ENCODE measurements at regions not wholly inside any gene's neighbourhood (a gene's known extent, or its start where the extent isn't known, plus 50 kb on each side); places are given as distances from the start of the nearest gene placed in this dataset.

DNA sequence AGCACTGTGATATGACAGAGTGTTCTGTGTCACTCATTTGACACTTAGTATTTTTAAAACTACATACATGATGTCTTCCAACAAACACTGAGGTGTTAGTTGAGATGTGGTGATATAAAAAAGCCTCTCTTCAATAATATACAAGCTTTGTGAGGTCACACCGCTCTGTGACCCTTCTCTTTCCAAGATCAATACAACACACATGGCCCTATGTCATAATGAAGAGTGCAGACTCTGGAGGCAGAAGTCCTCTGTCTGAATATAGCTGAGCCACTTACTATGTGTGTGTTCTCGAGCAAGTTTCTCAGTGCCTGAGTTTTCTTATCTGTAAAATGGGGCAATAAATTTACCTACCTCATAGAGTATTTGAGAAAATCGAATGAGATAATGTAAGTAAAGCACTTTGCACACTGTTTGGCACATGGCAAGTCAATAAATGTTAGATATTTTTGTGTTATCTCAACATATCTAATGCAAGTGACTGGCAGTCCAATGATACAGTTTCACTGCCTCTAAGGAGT is 499.0 kb upstream of the MARCKS start:
- H3K9me3 Mint-ChIP-seq = no peaks in the 10 kb centered on the region
- DNase-seq (no peak), ATAC-seq (ENCODE audit: low read depth) (no peak)
- H3K27me3 Mint-ChIP-seq = peaks cover 3% of the 10 kb centered on the region
- TF ChIP-seq, protein P1, sequence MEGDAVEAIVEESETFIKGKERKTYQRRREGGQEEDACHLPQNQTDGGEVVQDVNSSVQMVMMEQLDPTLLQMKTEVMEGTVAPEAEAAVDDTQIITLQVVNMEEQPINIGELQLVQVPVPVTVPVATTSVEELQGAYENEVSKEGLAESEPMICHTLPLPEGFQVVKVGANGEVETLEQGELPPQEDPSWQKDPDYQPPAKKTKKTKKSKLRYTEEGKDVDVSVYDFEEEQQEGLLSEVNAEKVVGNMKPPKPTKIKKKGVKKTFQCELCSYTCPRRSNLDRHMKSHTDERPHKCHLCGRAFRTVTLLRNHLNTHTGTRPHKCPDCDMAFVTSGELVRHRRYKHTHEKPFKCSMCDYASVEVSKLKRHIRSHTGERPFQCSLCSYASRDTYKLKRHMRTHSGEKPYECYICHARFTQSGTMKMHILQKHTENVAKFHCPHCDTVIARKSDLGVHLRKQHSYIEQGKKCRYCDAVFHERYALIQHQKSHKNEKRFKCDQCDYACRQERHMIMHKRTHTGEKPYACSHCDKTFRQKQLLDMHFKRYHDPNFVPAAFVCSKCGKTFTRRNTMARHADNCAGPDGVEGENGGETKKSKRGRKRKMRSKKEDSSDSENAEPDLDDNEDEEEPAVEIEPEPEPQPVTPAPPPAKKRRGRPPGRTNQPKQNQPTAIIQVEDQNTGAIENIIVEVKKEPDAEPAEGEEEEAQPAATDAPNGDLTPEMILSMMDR (IDR thresholded peaks at IDR 0.05) = no peak
- no peak overlapping the region for H3K4me3 Mint-ChIP-seq
- ChIA-PET CTCF (no interaction called here), POLR2A (interaction anchor here (0.6 kb wide), 1 partner anchor 10 kb away, joined by 3 read pairs; no protein-coding TSS in a partner anchor)
- H3K4me1 Mint-ChIP-seq = no peaks in the 10 kb centered on the region
- intact Hi-C loops (cut with micrococcal nuclease) = no loop called here
- H3K36me3 Mint-ChIP-seq (ENCODE audit: low read depth) = no peaks in the 10 kb centered on the region
- H3K27ac Mint-ChIP-seq = no peak overlapping the region

- no peaks in the 10 kb centered on the region for H3K36me3 Mint-ChIP-seq (ENCODE audit: low read depth)
- ATAC-seq (ENCODE audit: low read depth) = no peak
- H3K27me3 Mint-ChIP-seq = peaks cover 3% of the 10 kb centered on the region
- DNase-seq = no peak
- POLR2A ChIA-PET = no interaction called here
- intact Hi-C loops (cut with micrococcal nuclease) = no loop called here
- H3K27ac Mint-ChIP-seq = no peak overlapping the region
- no peaks in the 10 kb centered on the region for H3K9me3 Mint-ChIP-seq
- H3K4me3 Mint-ChIP-seq = no peak overlapping the region
- TF ChIP-seq, protein P1 (IDR thresholded peaks at IDR 0.05) = no peak
- no peaks in the 10 kb centered on the region for H3K4me1 Mint-ChIP-seq
- CTCF ChIA-PET = interaction anchor here (1.1 kb wide), 1 partner anchor 499 kb away, joined by 3 read pairs; no protein-coding TSS in a partner anchor
Observed at GRCh38 chr6:113359155-113360140, 497.7 kb upstream of the MARCKS start.

DNA sequence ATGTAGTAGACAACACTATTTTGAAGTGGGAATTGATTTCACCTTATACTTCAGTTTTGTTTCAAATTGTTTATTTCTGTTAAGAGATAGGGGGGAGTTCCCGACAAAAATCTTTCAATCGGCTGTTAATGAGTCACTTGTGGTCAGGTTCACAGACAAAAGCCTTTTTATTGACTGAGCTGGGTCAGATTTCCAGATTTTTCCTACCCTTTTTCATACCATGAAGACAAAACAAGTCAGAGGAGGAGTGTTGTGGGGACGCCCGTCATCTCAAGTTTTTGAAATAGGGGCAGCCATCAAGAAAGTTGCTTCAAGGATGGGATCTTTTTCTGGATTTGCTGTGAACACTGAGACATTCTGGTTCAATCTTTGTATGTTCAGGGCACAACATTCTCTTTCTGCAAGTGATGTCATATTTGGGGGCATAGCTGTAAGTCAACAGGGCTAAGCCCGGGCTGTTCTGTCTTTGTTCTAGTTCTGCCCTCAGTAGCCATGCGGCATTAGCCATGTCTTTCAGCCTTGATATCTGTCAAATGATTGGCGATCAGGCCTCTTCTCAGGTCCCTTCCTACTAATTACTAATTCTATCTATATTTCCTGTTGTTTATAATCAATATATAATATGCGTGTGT is 496.0 kb upstream of the MARCKS start:
- no peaks in the 10 kb centered on the region for H3K9me3 Mint-ChIP-seq
- ChIA-PET CTCF (no interaction called here), POLR2A (no interaction called here)
- no peak for ATAC-seq (ENCODE audit: low read depth)
- intact Hi-C loops (cut with micrococcal nuclease) = no loop called here
- no peak overlapping the region for H3K27ac Mint-ChIP-seq
- no peaks in the 10 kb centered on the region for H3K36me3 Mint-ChIP-seq (ENCODE audit: low read depth)
- H3K4me3 Mint-ChIP-seq = no peak overlapping the region
- no peak for DNase-seq
- H3K4me1 Mint-ChIP-seq = no peaks in the 10 kb centered on the region
- peaks cover 3% of the 10 kb centered on the region for H3K27me3 Mint-ChIP-seq
- TF ChIP-seq, protein P1 (IDR thresholded peaks at IDR 0.05) = no peak

DNA sequence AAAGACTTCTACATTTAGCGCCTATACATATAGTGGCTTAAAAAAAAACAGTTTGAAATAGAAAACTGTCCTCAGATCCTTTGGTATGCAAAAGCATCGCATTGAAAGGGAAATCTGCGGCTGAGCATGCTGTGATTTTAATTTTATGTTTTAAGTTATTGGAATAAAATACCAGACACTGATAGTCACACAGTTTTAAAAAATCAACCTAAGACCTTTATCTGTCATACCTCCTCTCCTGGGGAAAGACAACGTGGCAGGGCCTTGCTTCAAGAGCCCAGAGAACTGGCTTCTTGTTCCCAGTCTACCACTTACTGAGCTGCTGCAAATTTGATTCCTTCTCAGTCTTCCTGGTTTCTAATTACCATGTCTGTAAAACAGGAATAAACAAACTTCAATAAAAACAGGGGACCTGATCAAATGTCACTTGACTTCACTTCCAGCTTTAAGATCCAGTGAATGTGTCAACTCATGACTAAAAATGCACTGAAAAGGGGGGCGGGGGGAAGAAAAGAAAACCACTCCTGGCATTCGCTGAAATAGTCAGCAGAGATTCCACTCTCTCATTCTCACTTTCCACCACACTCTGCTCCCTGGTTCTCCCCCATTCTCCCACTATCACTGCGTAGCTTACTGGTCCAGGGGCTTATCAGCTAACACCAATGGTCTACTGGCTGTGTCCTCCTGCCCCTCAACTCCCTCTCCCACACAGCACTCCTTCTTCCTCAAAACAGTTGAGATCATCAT is 494.7 kb upstream of the MARCKS start:
- no peak for DNase-seq
- ChIA-PET POLR2A (no interaction called here), CTCF (no interaction called here)
- intact Hi-C loops (cut with micrococcal nuclease) = no loop called here
- H3K36me3 Mint-ChIP-seq (ENCODE audit: low read depth) = no peaks in the 10 kb centered on the region
- TF ChIP-seq, protein P1 (IDR thresholded peaks at IDR 0.05) = no peak
- H3K4me1 Mint-ChIP-seq = no peaks in the 10 kb centered on the region
- peaks cover 3% of the 10 kb centered on the region for H3K27me3 Mint-ChIP-seq
- no peak for ATAC-seq (ENCODE audit: low read depth)
- no peaks in the 10 kb centered on the region for H3K9me3 Mint-ChIP-seq
- H3K4me3 Mint-ChIP-seq = no peak overlapping the region
- no peak overlapping the region for H3K27ac Mint-ChIP-seq
